SKM-1 (cell line): ENCODE measurements at regions not wholly inside any gene's neighbourhood (a gene's known extent, or its start where the extent isn't known, plus 50 kb on each side); places are given as distances from the start of the nearest gene placed in this dataset.
"Not testable (repeated sequence)": the region's sequence is repeated elsewhere in the genome, so short reads cannot be mapped to it uniquely, and the experiment has no call there.

Experiments used
- DNase-seq: peaks from one replicate; lab custom pipeline; 2025; ENCODE audit not compliant: unreplicated experiment; lab: John Stamatoyannopoulos, UW

DNA sequence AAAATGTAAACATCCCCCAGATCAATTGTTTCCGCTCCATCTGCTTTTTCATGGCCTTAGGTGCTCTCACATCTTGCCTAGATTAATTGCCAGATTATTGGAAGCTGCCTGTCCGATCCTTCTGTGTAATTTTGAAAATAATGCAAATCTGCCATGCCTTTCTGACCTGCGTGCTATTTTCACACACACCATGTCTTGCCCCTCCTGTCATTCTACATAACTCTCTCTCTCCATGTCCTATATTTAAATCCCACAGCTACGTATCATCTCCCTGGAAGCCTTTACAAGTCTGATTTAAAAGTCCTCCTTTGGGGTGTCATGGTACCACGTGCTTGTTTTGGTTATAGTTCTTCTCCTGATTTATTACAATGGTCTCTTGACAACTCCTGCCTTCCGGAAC is 247.6 kb upstream of the ELAVL2 start:
- DNase-seq: no peak

DNA sequence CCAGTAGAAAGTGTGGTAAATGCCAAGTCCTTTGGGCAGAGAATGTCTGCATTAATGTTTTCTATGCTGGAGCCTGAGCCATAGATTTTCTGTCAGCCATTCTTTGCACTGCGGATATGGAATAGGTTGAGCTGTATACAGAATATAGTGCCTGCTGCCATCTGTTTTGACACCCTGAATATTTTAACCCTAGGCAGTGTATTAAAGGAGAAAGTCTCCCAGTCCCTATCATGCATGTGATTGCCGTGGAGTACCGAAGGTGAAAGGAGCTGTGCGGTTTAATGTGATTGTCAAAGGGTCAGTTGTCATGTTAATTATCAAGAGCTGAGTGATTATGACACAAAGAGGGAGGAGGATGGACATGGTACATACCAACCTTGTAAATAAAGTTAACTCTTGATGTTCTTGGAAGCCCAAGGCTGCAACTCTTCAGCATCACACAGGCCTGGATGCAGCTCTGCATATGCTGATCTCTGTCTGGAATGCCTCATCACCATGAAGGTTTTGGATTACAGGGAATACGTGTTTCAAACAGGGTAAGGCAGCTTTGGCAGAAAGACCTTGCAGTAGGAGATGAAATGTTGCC is 247.1 kb upstream of the ELAVL2 start:
- no peak for DNase-seq

- DNase-seq: no peak
These were observed 245.7 kb upstream of the ELAVL2 start for GRCh38 chr9:24071716-24072115.

DNA sequence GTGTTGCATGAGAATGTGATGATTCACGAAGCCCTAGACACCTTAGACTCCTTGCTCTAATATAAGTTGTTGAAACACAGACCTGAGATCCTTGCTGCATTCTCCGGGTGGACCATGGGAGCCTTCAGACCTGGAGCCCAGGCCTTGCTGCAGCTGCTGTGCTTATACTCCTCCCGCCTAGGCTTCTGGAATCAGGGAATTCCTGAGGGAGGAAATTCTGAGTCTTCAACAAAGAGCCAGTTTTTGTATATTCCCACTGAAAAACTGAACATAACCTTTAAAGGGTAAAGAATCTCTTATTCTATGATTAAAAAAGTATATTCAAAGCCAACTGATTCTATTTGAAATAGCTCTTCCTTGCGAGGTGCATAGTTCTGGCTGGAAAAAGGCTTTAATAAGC is 245.1 kb upstream of the ELAVL2 start:
- no peak for DNase-seq

DNA sequence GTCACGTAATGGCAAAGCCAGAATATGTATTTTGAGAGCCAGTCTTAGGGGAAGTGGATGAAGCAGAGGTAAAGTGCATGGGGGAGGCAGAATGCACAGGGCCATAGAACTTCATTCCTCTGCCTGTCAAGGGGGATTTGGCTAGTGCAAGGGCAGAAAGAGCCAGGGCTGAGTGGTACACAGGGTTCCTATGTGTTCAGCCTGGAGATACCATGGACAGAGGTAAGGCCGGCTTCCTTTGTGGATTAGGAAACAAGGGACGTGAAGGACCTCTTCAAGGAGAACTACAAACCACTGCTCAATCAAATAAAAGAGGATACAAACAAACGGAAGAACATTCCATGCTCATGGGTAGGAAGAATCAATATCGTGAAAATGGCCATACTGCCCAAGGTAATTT is 241.1 kb upstream of the ELAVL2 start:
- not testable (repeated sequence) for DNase-seq

GRCh38 chr9:24059651-24060050 is 233.6 kb upstream of the ELAVL2 start:
- no peak for DNase-seq

GRCh38 chr9:24051587-24051986 is 225.5 kb upstream of the ELAVL2 start:
- no peak for DNase-seq

GRCh38 chr9:24050239-24050638 is 224.2 kb upstream of the ELAVL2 start:
- DNase-seq: not testable (repeated sequence)

DNA sequence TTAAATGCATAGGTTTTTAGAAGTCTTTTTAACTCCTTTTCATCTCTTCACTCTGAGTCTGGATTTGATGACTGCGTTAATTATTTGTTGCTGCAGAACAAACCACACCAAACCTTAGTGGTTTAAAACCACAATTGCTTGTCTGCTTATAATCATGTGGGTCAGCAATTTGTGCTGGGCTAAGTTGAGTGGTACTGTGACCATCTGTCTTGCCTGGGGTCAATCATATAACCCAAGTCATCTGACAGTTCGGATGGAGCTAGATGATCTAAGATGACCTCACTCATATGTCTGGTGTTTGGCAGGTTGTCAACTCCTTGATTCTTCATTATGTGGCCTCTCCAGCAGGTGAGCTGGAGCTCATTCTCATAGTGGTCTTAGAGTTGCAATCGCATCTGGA is 219.1 kb upstream of the ELAVL2 start:
- DNase-seq: no peak

GRCh38 chr9:24044576-24044975 is 218.5 kb upstream of the ELAVL2 start:
- no peak for DNase-seq

DNA sequence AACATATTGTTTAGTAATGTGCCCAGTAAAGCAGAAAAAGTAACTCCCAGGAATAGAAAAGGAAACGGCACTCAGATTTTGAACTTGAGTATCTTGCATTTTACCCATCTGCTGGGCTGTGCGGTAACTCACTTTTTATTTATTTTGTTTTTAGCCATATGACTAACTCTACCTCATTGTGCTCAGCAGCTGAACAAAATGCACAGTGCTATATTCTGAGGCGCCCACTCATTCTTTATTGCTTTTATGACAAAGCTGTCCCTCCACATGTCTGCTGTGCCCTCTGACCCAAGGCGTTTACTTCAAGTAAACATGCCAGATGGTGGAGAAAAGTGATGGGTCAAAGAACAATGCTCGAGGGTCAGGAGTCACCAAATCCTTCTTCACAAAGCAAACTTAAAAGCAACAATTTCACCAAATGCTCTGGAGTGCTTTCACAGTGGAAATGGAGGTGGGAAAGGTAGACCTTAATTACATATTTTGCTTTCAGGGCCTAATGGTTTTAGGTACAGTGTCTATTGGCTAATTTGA is 215.2 kb upstream of the ELAVL2 start:
- DNase-seq: no peak

- no peak for DNase-seq
These were observed 210.4 kb upstream of the ELAVL2 start for GRCh38 chr9:24036459-24036858.

DNA sequence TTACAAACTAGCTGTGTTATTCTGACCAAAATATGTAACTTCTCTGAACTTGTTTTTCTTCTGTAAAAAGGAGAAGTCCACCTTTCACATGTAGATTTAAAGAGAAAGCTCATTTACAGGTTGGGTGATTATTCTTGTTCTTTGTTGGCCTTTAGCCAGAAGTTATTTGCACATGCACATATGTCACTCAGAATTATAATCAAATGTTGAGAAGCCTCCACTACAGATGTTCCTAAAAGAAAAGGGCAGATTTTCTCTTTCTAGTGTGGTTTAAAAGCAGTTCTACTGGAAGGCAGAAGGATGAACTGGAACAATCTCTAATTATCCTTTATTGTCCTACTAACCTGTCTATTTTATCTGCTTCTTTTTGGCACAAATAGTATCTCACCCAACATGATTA is 209.8 kb upstream of the ELAVL2 start:
- no peak for DNase-seq

DNA sequence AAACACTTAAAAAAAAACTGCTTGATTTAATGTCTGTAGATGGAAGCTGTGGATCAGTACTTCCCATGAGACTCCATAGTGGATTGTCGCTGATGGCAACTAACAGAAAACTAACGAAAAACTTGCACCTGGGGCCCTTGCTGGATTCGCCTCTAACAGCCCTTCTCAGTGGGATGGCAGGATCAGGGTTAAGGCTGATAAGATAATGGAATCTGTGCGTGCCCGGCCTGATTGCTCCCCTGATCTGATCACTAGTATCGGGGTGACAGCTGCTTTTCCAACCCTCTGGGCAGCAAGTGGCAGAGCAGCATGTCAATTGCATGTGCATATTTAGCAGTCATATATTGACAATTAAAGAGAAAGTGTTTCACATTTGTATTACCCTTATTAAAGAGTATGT is 185.8 kb upstream of the ELAVL2 start:
- no peak for DNase-seq

DNA sequence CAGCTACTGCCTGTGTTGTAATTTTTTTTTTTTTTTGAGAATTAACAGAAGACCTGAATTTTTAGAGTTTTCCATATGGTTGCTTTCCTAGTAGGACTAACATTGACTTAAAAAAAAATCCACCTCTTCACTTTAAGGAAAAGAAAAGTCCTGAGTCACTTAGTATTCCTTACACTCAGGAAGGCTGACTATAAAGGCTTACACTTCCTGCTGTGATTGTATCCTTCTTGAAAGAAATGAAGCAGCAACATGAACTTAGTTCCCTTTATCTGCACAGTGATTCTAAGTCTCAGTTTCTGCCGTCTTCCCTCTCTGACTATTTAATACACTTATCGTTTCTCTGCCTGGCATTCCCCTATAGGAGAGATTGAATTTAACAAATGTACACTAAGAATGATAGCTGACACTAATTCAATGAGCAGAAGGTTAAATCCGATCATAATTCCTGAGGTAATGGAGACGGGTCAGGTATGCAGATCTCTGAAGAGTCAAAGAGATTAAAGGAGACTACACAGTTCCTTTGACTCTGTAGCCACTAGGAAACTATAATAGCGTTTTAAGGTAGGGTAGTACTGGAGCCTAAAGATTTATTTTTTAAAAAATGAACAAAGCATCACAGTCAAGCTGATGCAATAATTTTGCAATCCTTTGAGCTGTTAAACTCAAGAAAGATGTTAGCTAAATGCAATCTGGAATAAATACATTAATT is 185.1 kb upstream of the ELAVL2 start:
- no peak for DNase-seq

DNA sequence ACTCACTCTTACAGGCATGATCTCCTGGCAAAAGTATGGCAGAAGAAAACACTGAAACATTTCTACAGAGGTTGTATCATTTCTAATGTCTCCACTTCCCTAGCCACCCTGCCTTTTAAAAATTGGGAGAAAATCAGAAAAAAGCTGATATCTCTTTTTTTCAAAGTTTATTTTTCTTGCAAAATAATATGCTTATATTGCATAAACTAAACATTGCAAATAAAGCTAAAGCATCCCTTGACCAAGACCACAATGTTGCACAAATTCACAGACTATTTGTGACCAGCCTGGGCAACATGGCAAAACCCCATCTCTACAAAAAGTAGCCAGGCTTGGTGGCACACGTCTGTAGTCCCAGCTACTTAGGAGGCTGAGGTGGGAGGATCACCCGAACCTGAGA is 183.3 kb upstream of the ELAVL2 start:
- no peak for DNase-seq

GRCh38 chr9:24007185-24007584 is 181.1 kb upstream of the ELAVL2 start:
- DNase-seq: no peak

DNA sequence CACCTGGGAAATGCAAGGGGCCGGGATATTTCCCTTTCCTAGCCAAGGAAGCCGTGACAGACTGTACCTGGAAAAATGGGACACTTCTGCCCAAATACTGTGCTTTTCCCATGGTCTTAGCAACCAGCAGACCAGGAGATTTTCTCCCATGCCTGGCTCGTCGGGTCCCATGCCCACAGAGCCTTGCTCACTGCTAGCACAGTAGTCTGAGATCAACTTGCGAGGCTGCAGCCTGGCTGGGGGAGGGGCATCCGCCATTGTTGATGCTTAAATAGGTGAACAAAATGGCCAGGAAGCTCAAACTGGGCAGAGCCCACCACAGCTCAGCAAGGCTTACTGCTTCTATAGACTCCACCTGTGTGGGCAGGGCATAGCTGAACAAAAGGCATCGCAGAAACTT is 165.8 kb upstream of the ELAVL2 start:
- DNase-seq: not testable (repeated sequence)

DNA sequence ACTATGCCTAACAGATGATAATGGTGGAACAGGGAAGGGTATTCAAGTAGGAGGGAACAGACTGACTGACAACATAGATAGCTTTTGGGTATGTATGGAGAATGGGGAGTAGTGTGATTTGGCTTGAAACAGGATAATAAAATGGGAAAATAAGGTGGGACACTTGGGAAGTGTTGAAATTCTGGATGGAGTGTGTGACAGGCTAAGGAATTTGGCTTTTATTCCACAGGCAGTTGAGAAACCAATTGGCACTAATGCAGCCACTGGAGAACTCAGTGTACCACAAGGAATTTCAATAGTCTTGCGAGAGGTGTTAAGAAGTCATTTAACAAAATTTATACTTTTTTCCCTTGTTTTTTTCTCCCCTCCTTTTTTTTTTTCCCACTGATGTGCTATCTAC is 153.5 kb upstream of the ELAVL2 start:
- DNase-seq: no peak

GRCh38 chr9:23962101-23962500 is 136.1 kb upstream of the ELAVL2 start:
- no peak for DNase-seq

- DNase-seq: no peak
These were observed 119.9 kb upstream of the ELAVL2 start for GRCh38 chr9:23945897-23946296.

GRCh38 chr9:23941051-23941450 is 115.0 kb upstream of the ELAVL2 start:
- no peak for DNase-seq

DNA sequence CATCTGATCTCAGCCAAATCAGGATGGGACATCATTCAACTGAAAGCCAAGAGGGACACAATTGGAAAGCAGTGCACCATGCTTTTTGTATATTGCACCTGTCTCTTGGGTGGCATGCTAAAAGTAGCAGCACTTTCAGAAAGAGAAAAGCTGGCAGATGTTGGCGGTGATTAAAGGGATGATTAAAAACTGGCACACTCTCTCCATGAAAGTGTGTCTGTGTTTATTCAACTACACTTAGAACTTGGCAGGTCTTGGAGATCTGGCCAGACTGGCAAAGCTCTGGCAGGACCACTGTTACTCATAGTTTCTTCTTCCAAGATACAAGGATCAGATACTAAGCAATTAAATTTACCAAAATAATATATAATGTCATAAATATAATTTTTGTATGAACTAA is 112.9 kb upstream of the ELAVL2 start:
- DNase-seq: no peak
